Brain microvascular endothelial cell (primary cell): ENCODE measurements at regions not wholly inside any gene's neighbourhood (a gene's known extent, or its start where the extent isn't known, plus 50 kb on each side); places are given as distances from the start of the nearest gene placed in this dataset.

Experiments
- DNase-seq: peaks from one replicate; pipeline ENCODE4 v3.0.0-alpha.2; 2020
- H3K27ac ChIP-seq: fragments of 250-450 bp; sonication (Bioruptor Pico); 2 replicates; pipeline ENCODE4 v1.5.1; 2020; ENCODE audit warnings: mild to moderate bottlenecking, moderate library complexity
- H3K27me3 ChIP-seq: fragments of 250-450 bp; sonication (Bioruptor Pico); replicated peaks from 2 replicates; pipeline ENCODE4 v1.5.1; 2020; ENCODE audit warnings: mild to moderate bottlenecking
- H3K36me3 ChIP-seq: fragments of 250-450 bp; sonication (Bioruptor Pico); replicated peaks from 2 replicates; pipeline ENCODE4 v1.5.1; 2020; ENCODE audit warnings: mild to moderate bottlenecking
- H3K4me3 ChIP-seq: 2 replicates; pipeline ENCODE4 v1.5.1; 2011; ENCODE audit warnings: low read depth, mild to moderate bottlenecking, control low read depth, low read length, moderate library complexity
- in situ Hi-C: cut with HindIII; loops from 2 replicates; pipeline ENCODE4 v1.10.0; 2017; ENCODE audit warnings: low sequenced_read_pairs, low pct_ligation_motif_present
- TF ChIP-seq, protein P1 (sequence below): IDR thresholded peaks from 2 replicates; pipeline ENCODE4 v1.5.1; 2011; ENCODE audit warnings: low read depth, mild to moderate bottlenecking, moderate library complexity, low read length, control low read depth, inconsistent platforms; ENCODE audit errors: missing control alignments

DNA sequence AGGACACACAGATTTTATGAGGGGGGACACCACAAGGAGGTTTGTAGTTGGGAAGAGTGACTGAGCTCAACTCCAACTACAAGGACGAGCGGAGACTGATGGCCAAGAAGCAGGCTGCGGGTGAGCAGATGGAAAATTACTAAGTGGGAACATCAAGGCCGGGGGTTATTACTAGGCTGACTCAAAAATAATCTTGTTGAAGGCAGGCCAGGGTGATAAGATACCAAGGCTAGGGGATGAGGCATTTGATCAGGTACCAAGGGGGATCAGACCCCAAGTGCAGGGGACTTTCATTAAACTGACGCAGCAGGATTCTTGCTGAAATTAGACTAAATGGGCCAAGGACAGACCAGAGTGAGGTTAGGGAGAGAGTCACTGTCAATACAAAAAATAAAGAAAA lies 119.4 kb upstream of the SORBS2 start:
- H3K27me3 ChIP-seq: no peaks in the 10 kb centered on the region
- no peak overlapping the region for H3K4me3 ChIP-seq
- no peaks in the 10 kb centered on the region for H3K36me3 ChIP-seq
- peak overlapping the region; percentile 94 for H3K27ac ChIP-seq
- in situ Hi-C loops: no loop called here
- TF ChIP-seq, protein P1, sequence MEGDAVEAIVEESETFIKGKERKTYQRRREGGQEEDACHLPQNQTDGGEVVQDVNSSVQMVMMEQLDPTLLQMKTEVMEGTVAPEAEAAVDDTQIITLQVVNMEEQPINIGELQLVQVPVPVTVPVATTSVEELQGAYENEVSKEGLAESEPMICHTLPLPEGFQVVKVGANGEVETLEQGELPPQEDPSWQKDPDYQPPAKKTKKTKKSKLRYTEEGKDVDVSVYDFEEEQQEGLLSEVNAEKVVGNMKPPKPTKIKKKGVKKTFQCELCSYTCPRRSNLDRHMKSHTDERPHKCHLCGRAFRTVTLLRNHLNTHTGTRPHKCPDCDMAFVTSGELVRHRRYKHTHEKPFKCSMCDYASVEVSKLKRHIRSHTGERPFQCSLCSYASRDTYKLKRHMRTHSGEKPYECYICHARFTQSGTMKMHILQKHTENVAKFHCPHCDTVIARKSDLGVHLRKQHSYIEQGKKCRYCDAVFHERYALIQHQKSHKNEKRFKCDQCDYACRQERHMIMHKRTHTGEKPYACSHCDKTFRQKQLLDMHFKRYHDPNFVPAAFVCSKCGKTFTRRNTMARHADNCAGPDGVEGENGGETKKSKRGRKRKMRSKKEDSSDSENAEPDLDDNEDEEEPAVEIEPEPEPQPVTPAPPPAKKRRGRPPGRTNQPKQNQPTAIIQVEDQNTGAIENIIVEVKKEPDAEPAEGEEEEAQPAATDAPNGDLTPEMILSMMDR: no peak
- no peak for DNase-seq

DNA sequence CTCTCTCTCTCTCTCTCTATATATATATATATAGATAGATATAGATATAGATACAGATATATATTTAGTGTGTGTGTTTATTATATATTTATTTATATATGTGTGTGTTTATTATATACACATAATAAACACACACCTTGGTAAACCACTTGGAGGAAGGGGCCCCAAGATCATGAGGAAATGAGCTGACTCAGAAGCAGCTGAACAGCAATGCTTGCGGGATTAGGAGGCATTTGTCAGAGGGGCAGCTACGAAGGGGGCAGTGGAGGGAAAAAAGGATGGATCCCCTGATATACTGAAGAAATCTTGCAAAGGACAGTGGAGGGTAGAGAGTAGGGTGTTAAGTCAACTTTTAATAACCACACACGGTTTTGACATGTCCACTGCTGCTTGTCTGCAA lies 120.0 kb upstream of the SORBS2 start:
- no peaks in the 10 kb centered on the region for H3K36me3 ChIP-seq
- in situ Hi-C loops: no loop called here
- H3K27me3 ChIP-seq: no peaks in the 10 kb centered on the region
- DNase-seq: peak; percentile 51
- TF ChIP-seq, protein P1: no peak
- peak overlapping the region; percentile 94 for H3K27ac ChIP-seq
- peak overlapping the region; percentile 41 for H3K4me3 ChIP-seq

DNA sequence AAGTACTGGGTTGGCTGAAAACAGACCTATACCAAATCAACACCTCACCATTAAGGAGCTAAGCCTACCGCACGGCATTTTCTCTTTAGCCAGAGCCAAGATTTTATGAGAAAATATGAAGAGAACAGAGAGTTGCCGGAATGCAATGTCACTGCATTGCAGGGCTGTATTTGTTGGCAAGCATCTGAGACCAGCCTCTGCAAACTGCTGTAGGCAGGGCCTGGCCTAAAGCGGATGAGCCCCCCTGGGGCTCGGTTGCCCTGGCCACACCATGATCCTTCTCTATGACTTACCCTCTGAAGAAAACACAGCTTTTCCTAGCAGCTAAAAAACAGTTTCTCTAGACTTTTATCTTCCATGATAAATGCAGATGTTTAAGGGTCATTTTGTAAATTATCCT lies 120.5 kb upstream of the SORBS2 start:
- Histone ChIP-seq H3K27me3 (no peaks in the 10 kb centered on the region), H3K4me3 (peak overlapping the region; percentile 41), H3K36me3 (no peaks in the 10 kb centered on the region), H3K27ac (peak overlapping the region; percentile 94)
- in situ Hi-C loops: no loop called here
- TF ChIP-seq, protein P1: no peak
- DNase-seq: peak; percentile 63

DNA sequence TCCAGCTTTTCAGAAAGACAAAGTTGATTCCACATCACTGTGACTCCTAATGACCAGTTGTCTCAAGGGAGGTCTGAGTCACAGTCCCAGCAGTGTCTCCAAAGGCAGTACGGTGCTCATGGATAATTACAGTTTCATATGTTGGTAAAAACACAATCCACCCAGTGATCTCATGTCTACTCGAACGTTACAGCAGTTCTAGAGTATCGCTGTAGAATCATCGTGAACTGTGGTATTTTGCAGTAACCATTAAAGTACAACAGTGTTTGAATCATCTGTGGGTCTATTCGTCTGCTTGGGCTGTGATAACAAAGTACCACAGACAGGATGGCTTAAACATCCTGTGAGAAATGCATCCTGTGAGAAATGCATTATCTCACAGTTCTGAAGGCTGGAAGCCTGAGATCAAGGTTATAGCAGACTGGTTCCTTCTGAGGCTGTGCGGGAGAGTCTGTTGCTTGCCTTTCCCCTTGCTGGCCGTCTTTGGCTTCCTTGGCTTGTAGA lies 121.1 kb upstream of the SORBS2 start:
- no peaks in the 10 kb centered on the region for H3K27me3 ChIP-seq
- peak overlapping the region; percentile 94 for H3K27ac ChIP-seq
- DNase-seq: peak; percentile 98
- H3K36me3 ChIP-seq: no peaks in the 10 kb centered on the region
- peak overlapping the region; percentile 41 for H3K4me3 ChIP-seq
- in situ Hi-C loops: no loop called here
- TF ChIP-seq, protein P1: no peak

GRCh38 chr4:185936650-185937376 lies 124.8 kb upstream of the SORBS2 start:
- DNase-seq: no peak
- Histone ChIP-seq H3K36me3 (no peaks in the 10 kb centered on the region), H3K27ac (no peak overlapping the region), H3K27me3 (no peaks in the 10 kb centered on the region), H3K4me3 (no peak overlapping the region)
- TF ChIP-seq, protein P1: no peak
- in situ Hi-C loops: no loop called here

DNA sequence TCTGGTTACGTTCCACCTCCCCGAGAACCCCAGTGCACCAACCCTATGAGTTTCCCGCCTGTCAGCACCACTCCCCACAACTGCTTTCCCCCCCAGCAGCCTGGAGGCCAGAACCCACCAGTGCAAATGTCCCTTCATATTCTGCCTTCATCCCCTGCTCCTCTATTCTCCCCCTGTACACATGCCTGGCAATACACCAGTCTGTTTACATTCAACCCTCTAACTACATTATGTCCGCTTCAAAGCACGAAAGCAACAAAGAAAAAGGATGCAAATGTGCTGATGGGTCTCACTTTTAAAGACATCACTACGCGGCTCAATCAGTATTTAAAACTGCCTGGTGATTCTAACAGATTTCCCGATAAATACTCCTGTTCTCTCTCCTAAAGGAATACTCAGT lies 126.7 kb upstream of the SORBS2 start:
- Histone ChIP-seq H3K27ac (no peak overlapping the region), H3K27me3 (no peaks in the 10 kb centered on the region), H3K36me3 (no peaks in the 10 kb centered on the region), H3K4me3 (no peak overlapping the region)
- TF ChIP-seq, protein P1: no peak
- no peak for DNase-seq
- in situ Hi-C loops: no loop called here
